ENCODE measurements at regions not wholly inside any gene's neighbourhood (a gene's known extent, or its start where the extent isn't known, plus 50 kb on each side); places are given as distances from the start of the nearest gene placed in this dataset.

- no peak for DNase-seq (ENCODE audit: low read depth in 3 of 3)
Observed at GRCh38 chr9:26394025-26394424, 498.6 kb downstream of the CAAP1 start.

- DNase-seq (ENCODE audit: low read depth in 3 of 3) = no peak
Observed at GRCh38 chr9:26392639-26393038, 500.0 kb downstream of the CAAP1 start.

GRCh38 chr9:26391036-26391435 lies 501.6 kb downstream of the CAAP1 start:
- no peak for DNase-seq (ENCODE audit: low read depth in 3 of 3)

- no peak for DNase-seq (ENCODE audit: low read depth in 3 of 3)
Observed at GRCh38 chr9:26375448-26375847, 517.2 kb downstream of the CAAP1 start.

GRCh38 chr9:26373616-26374015 lies 519.0 kb downstream of the CAAP1 start:
- DNase-seq (ENCODE audit: low read depth in 3 of 3) = no peak

- no peak for DNase-seq (ENCODE audit: low read depth in 3 of 3)
Observed at GRCh38 chr9:26371236-26371635, 521.4 kb downstream of the CAAP1 start.

GRCh38 chr9:26369093-26369492 lies 523.5 kb downstream of the CAAP1 start:
- DNase-seq (ENCODE audit: low read depth in 3 of 3) = no peak

GRCh38 chr9:26368241-26368640 lies 524.4 kb downstream of the CAAP1 start:
- DNase-seq (ENCODE audit: low read depth in 3 of 3) = no peak

GRCh38 chr9:26361010-26361409 lies 531.6 kb downstream of the CAAP1 start:
- no peak for DNase-seq (ENCODE audit: low read depth in 3 of 3)

- DNase-seq (ENCODE audit: low read depth in 3 of 3) = no peak
Observed at GRCh38 chr9:26358836-26359235, 533.8 kb downstream of the CAAP1 start.

- no peak for DNase-seq (ENCODE audit: low read depth in 3 of 3)
Observed at GRCh38 chr9:26357803-26358344, 534.7 kb downstream of the CAAP1 start.

GRCh38 chr9:26356491-26356890 lies 536.1 kb downstream of the CAAP1 start:
- DNase-seq (ENCODE audit: low read depth in 3 of 3) = no peak

- DNase-seq (ENCODE audit: low read depth in 3 of 3) = no peak
Observed at GRCh38 chr9:26346942-26347477, 545.6 kb downstream of the CAAP1 start.

GRCh38 chr9:26341545-26341944 lies 551.1 kb downstream of the CAAP1 start:
- no peak for DNase-seq (ENCODE audit: low read depth in 3 of 3)

- no peak for DNase-seq (ENCODE audit: low read depth in 3 of 3)
Observed at GRCh38 chr9:26339796-26340195, 552.8 kb downstream of the CAAP1 start.

- no peak for DNase-seq (ENCODE audit: low read depth in 3 of 3)
Observed at GRCh38 chr9:26335116-26335515, 557.5 kb downstream of the CAAP1 start.

- DNase-seq (ENCODE audit: low read depth in 3 of 3) = no peak
Observed at GRCh38 chr9:26334706-26335105, 557.9 kb downstream of the CAAP1 start.

GRCh38 chr9:26331223-26331622 lies 561.4 kb downstream of the CAAP1 start:
- no peak for DNase-seq (ENCODE audit: low read depth in 3 of 3)

- DNase-seq (ENCODE audit: low read depth in 3 of 3) = no peak
Observed at GRCh38 chr9:26329974-26330373, 562.6 kb downstream of the CAAP1 start.

GRCh38 chr9:26326563-26326962 lies 566.0 kb downstream of the CAAP1 start:
- no peak for DNase-seq (ENCODE audit: low read depth in 3 of 3)

GRCh38 chr9:26325444-26325829 lies 567.2 kb downstream of the CAAP1 start:
- no peak for DNase-seq (ENCODE audit: low read depth in 3 of 3)

GRCh38 chr9:26324786-26325443 lies 567.7 kb downstream of the CAAP1 start:
- DNase-seq (ENCODE audit: low read depth in 3 of 3) = no peak

- DNase-seq (ENCODE audit: low read depth in 3 of 3) = no peak
Observed at GRCh38 chr9:26321935-26322334, 570.7 kb downstream of the CAAP1 start.

GRCh38 chr9:26319859-26320258 lies 572.7 kb downstream of the CAAP1 start:
- DNase-seq (ENCODE audit: low read depth in 3 of 3) = no peak
